SK-N-MC (cell line): ENCODE measurements at regions not wholly inside any gene's neighbourhood (a gene's known extent, or its start where the extent isn't known, plus 50 kb on each side); places are given as distances from the start of the nearest gene placed in this dataset.

Experiments
- EZH2 ChIP-seq: fragments of 200-600 bp; sonication (generic); IDR thresholded peaks from one replicate; pipeline ENCODE4 v1.6.1; 2017; ENCODE audit warnings: antibody characterized with exemption
- FOXP2 ChIP-seq: optimal IDR thresholded peaks from 2 replicates; pipeline ENCODE3; 2011; ENCODE audit warnings: mild to moderate bottlenecking, moderate library complexity; ENCODE audit not compliant: insufficient read depth; ENCODE audit errors: extremely low read length, control extremely low read depth
- POLR2AphosphoS5 ChIP-seq: IDR thresholded peaks from 2 replicates; pipeline ENCODE4 v1.6.1; 2012; ENCODE audit warnings: mild to moderate bottlenecking, low read depth, low read length, borderline replicate concordance

DNA sequence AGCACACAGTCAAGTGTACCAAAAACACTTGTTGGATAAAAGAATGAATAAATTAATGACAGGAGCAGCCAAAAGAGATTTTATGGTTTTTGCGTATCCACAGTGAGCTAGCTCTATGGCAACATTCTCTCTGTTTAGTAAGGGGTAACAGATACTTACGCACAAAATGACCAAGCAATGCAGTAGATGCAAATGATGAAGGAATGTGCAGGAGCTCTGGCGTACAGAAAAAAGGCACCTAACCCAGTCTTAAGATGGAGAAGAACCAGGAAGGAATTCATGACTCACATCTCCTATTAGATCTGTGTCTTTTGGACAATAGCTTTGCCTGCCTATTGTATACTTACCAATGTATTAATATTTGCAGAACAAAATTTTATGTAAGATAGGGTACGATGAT is 191.9 kb upstream of the PREP start:
- no peak for TF ChIP-seq POLR2AphosphoS5
- no peak for TF ChIP-seq EZH2
- no peak for TF ChIP-seq FOXP2
